Panc1 (cell line): ENCODE measurements at regions not wholly inside any gene's neighbourhood (a gene's known extent, or its start where the extent isn't known, plus 50 kb on each side); places are given as distances from the start of the nearest gene placed in this dataset.

ENCODE experiments used
- ATAC-seq: fragments of 200-7000 bp; cut with Tn5 transposase; 2 replicates; pipeline ENCODE4 v1.9.1; 2020; ENCODE audit warnings: mild to moderate bottlenecking, moderate library complexity
- BruUV-seq: library from RNA; stranded (reverse); fragments of 400-500 nt; replicated peaks from 2 replicates; lab custom pipeline; 2021; lab: Mats Ljungman, UMichigan
- CTCF ChIA-PET: fragments of 300-600 bp; sonication (Branson Sonifier 250); formaldehyde crosslinking; loops from one replicate; lab custom pipeline; 2022; ENCODE audit warnings: antibody characterized with exemption; lab: Charles Lee
- POLR2A ChIA-PET: fragments of 300-600 bp; sonication (Branson Sonifier 250); formaldehyde crosslinking; loops from one replicate; lab custom pipeline; 2022; ENCODE audit warnings: antibody characterized with exemption; lab: Charles Lee
- DNase-seq: peaks from one replicate; pipeline ENCODE4 v3.0.0-alpha.2; 2010; ENCODE audit warnings: low read depth, low spot score
- H3K27ac ChIP-seq: 2 replicates; pipeline ENCODE4 v1.5.1; 2011; ENCODE audit warnings: mild to moderate bottlenecking, low read length, inconsistent platforms
- H3K27me3 ChIP-seq: fragments of 200-500 bp; sonication (Bioruptor generic); 2 replicates; pipeline ENCODE4 v1.6.0; 2014; ENCODE audit warnings: low read length, inconsistent platforms; ENCODE audit not compliant: control insufficient read depth, insufficient read depth
- H3K36me3 ChIP-seq: fragments of 200-500 bp; sonication (Bioruptor generic); 2 replicates; pipeline ENCODE4 v1.5.1; 2014; ENCODE audit warnings: inconsistent platforms, mild to moderate bottlenecking, low read length, moderate library complexity; ENCODE audit not compliant: control insufficient read depth, insufficient read depth
- H3K4me1 ChIP-seq: 2 replicates; pipeline ENCODE4 v1.5.1; 2011; ENCODE audit warnings: inconsistent platforms, mild to moderate bottlenecking, low read length, moderate library complexity; ENCODE audit not compliant: control insufficient read depth, insufficient read depth
- H3K4me3 ChIP-seq, 2 experiments: 2 replicates each; pipeline ENCODE4 v1.5.1; 2011 to 2012; ENCODE audit warnings: low read depth in 2 of 2, low read length in 2 of 2, mild to moderate bottlenecking in 2 of 2, inconsistent platforms in 1 of 2, moderate library complexity in 1 of 2
- H3K9me3 ChIP-seq: fragments of 200-500 bp; sonication (Bioruptor generic); 2 replicates; pipeline ENCODE4 v1.5.1; 2014; ENCODE audit warnings: low read depth, mild to moderate bottlenecking, inconsistent platforms, low read length, moderate library complexity; ENCODE audit not compliant: control insufficient read depth, insufficient read depth
- POLR2AphosphoS5 ChIP-seq: IDR thresholded peaks from 2 replicates; pipeline ENCODE4 v1.6.1; 2012; ENCODE audit warnings: mild to moderate bottlenecking, low read depth, low read length, moderate library complexity
- SIN3A ChIP-seq: IDR thresholded peaks from 2 replicates; pipeline ENCODE4 v1.6.1; 2012; ENCODE audit warnings: low read depth, mild to moderate bottlenecking, low read length, moderate library complexity, borderline replicate concordance; ENCODE audit not compliant: insufficient read depth
- TCF7L2 ChIP-seq: IDR thresholded peaks from 2 replicates; pipeline ENCODE4 v1.6.1; 2011; ENCODE audit warnings: mild to moderate bottlenecking, low read depth, low read length, inconsistent platforms
- in situ Hi-C: cut with HindIII; loops from 2 replicates; pipeline ENCODE4 v1.10.0; 2016; ENCODE audit warnings: low sequenced_read_pairs, low pct_unique_long_range_greater_than_20kb
- intact Hi-C: fragments of 100-400 bp; cut with micrococcal nuclease; formaldehyde crosslinking; loops from one replicate; pipeline ENCODE4 v1.10.0; 2022; ENCODE audit not compliant: unreplicated experiment
- TF ChIP-seq, protein P1 (sequence below), 2 experiments: IDR thresholded peaks; 2 replicates each; pipeline ENCODE4 v1.6.1; 2011 to 2012; ENCODE audit warnings: low read depth in 2 of 2, control low read depth in 1 of 2, low read length in 1 of 2, mild to moderate bottlenecking in 1 of 2, moderate library complexity in 1 of 2; ENCODE audit not compliant: insufficient read depth in 1 of 2
- TF ChIP-seq, protein P2 (sequence below): fragments of 450-650 bp; IDR thresholded peaks from 2 replicates; pipeline ENCODE4 v1.5.1; 2017; ENCODE audit warnings: mild to moderate bottlenecking

GRCh38 chr2:239605409-239605808 lies 204.6 kb upstream of the HDAC4 start:
- Histone ChIP-seq H3K9me3 (no peaks in the 10 kb centered on the region), H3K4me3 (no peak overlapping the region), H3K27me3 (peaks cover 13% of the 10 kb centered on the region), H3K4me1 (no peaks in the 10 kb centered on the region), H3K36me3 (no peaks in the 10 kb centered on the region), H3K27ac (no peak overlapping the region)
- BruUV-seq = no TSS peak
- CTCF ChIA-PET = no interaction called here
- ATAC-seq = no peak
- intact Hi-C loops (no loop called here), in situ Hi-C loops (no loop called here)
- DNase-seq = no peak
- TF ChIP-seq, protein P1, sequence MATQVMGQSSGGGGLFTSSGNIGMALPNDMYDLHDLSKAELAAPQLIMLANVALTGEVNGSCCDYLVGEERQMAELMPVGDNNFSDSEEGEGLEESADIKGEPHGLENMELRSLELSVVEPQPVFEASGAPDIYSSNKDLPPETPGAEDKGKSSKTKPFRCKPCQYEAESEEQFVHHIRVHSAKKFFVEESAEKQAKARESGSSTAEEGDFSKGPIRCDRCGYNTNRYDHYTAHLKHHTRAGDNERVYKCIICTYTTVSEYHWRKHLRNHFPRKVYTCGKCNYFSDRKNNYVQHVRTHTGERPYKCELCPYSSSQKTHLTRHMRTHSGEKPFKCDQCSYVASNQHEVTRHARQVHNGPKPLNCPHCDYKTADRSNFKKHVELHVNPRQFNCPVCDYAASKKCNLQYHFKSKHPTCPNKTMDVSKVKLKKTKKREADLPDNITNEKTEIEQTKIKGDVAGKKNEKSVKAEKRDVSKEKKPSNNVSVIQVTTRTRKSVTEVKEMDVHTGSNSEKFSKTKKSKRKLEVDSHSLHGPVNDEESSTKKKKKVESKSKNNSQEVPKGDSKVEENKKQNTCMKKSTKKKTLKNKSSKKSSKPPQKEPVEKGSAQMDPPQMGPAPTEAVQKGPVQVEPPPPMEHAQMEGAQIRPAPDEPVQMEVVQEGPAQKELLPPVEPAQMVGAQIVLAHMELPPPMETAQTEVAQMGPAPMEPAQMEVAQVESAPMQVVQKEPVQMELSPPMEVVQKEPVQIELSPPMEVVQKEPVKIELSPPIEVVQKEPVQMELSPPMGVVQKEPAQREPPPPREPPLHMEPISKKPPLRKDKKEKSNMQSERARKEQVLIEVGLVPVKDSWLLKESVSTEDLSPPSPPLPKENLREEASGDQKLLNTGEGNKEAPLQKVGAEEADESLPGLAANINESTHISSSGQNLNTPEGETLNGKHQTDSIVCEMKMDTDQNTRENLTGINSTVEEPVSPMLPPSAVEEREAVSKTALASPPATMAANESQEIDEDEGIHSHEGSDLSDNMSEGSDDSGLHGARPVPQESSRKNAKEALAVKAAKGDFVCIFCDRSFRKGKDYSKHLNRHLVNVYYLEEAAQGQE (IDR thresholded peaks at IDR 0.05; ENCODE audit: insufficient read depth in 1 of 2, low read depth in 2 of 2, low read length in 1 of 2) = no peak
- POLR2A ChIA-PET = no interaction called here

- Histone ChIP-seq H3K27ac (no peak overlapping the region), H3K9me3 (no peaks in the 10 kb centered on the region), H3K36me3 (no peaks in the 10 kb centered on the region), H3K4me3 (no peak overlapping the region), H3K27me3 (peaks cover 13% of the 10 kb centered on the region), H3K4me1 (no peaks in the 10 kb centered on the region)
- POLR2A ChIA-PET = no interaction called here
- DNase-seq (no peak), ATAC-seq (no peak)
- intact Hi-C loops = no loop called here
- CTCF ChIA-PET = no interaction called here
- in situ Hi-C loops = no loop called here
- no peak for TF ChIP-seq TCF7L2
- TF ChIP-seq, protein P1 (IDR thresholded peaks at IDR 0.05; ENCODE audit: insufficient read depth in 1 of 2, low read depth in 2 of 2, low read length in 1 of 2) = no peak
- no peak for TF ChIP-seq POLR2AphosphoS5
- TF ChIP-seq, protein P2, sequence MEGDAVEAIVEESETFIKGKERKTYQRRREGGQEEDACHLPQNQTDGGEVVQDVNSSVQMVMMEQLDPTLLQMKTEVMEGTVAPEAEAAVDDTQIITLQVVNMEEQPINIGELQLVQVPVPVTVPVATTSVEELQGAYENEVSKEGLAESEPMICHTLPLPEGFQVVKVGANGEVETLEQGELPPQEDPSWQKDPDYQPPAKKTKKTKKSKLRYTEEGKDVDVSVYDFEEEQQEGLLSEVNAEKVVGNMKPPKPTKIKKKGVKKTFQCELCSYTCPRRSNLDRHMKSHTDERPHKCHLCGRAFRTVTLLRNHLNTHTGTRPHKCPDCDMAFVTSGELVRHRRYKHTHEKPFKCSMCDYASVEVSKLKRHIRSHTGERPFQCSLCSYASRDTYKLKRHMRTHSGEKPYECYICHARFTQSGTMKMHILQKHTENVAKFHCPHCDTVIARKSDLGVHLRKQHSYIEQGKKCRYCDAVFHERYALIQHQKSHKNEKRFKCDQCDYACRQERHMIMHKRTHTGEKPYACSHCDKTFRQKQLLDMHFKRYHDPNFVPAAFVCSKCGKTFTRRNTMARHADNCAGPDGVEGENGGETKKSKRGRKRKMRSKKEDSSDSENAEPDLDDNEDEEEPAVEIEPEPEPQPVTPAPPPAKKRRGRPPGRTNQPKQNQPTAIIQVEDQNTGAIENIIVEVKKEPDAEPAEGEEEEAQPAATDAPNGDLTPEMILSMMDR = no peak
- TF ChIP-seq SIN3A = no peak
- BruUV-seq = no TSS peak
Measured at GRCh38 chr2:239604861-239605260, 204.0 kb upstream of the HDAC4 start.
